GM12878 (cell line): ENCODE measurements at regions not wholly inside any gene's neighbourhood (a gene's known extent, or its start where the extent isn't known, plus 50 kb on each side); places are given as distances from the start of the nearest gene placed in this dataset.

Experiments
- ATAC-seq: fragments of 200-7000 bp; cut with Tn5 transposase; 3 replicates; pipeline ENCODE4 v1.9.1; 2020; ENCODE audit warnings: mild to moderate bottlenecking, moderate library complexity
- BruUV-seq: library from RNA; stranded (reverse); fragments of 400-500 nt; replicated peaks from 2 replicates; lab custom pipeline; 2021; lab: Mats Ljungman, UMichigan
- CTCF ChIA-PET: fragments of 300-600 bp; sonication (Branson Sonifier 250); formaldehyde crosslinking; extraction: SDS; loops from one replicate; lab custom pipeline; 2021; ENCODE audit warnings: inconsistent platforms; lab: Yijun Ruan, JAX
- POLR2A ChIA-PET: fragments of 350-600 bp; formaldehyde crosslinking; extraction: SDS; loops from one replicate; lab custom pipeline; 2021; ENCODE audit warnings: inconsistent platforms; lab: Charles Lee
- RAD21 ChIA-PET: fragments of 300-600 bp; sonication (Branson Sonifier 250); formaldehyde crosslinking; loops from one replicate; lab custom pipeline; 2023; ENCODE audit warnings: antibody characterized with exemption; ENCODE audit not compliant: unreplicated experiment; lab: Charles Lee
- SMC1A ChIA-PET: fragments of 300-600 bp; sonication (Branson Sonifier 250); formaldehyde crosslinking; loops from one replicate; lab custom pipeline; 2023; ENCODE audit not compliant: unreplicated experiment, uncharacterized antibody; lab: Charles Lee
- DNase-seq: peaks from one replicate; pipeline ENCODE4 v3.0.0-alpha.2; 2011; ENCODE audit warnings: low read depth, low spot score
- FAIRE-seq: peaks from 3 replicates; lab custom pipeline; 2011; peaks lifted over from hg19 to GRCh38; lab: Jason Lieb, UNC
- H2AFZ ChIP-seq: 2 replicates; pipeline ENCODE4 v1.6.0; 2011; ENCODE audit warnings: low read depth, low read length, control low read depth; ENCODE audit not compliant: control insufficient read depth
- H3K27ac ChIP-seq: 2 replicates; pipeline ENCODE4 v1.5.1; 2011; ENCODE audit warnings: control low read depth; ENCODE audit not compliant: control insufficient read depth, insufficient read depth
- H3K27me3 ChIP-seq, 2 experiments: replicated peaks in 1 of 2; 2 replicates each; pipeline versions ENCODE4 v1.6.0 to v1.6.1; 2011; ENCODE audit warnings: low read length in 1 of 2; ENCODE audit not compliant: control insufficient read depth in 2 of 2, insufficient read depth in 2 of 2
- H3K36me3 ChIP-seq, 2 experiments: 2 replicates each; pipeline ENCODE4 v1.5.1; 2011; ENCODE audit warnings: low read length in 1 of 2; ENCODE audit not compliant: control insufficient read depth in 2 of 2, insufficient read depth in 2 of 2
- H3K4me1 ChIP-seq: 2 replicates; pipeline ENCODE4 v1.6.1; 2011; ENCODE audit warnings: mild to moderate bottlenecking, low read length, moderate library complexity, mixed read lengths; ENCODE audit not compliant: control insufficient read depth, insufficient read depth
- H3K4me2 ChIP-seq: 2 replicates; pipeline ENCODE4 v1.6.0; 2011; ENCODE audit warnings: control low read depth; ENCODE audit not compliant: control insufficient read depth, insufficient read depth
- H3K4me3 ChIP-seq: fragments of 200-600 bp; sonication (generic); 2 replicates; pipeline ENCODE4 v1.5.1; 2016
- H3K79me2 ChIP-seq: 2 replicates; pipeline ENCODE4 v1.6.0; 2011; ENCODE audit warnings: low read length; ENCODE audit not compliant: control insufficient read depth, insufficient read depth
- H3K9ac ChIP-seq: 2 replicates; pipeline ENCODE4 v1.8.0; 2011; ENCODE audit warnings: low read length, control low read depth, mixed read lengths; ENCODE audit not compliant: control insufficient read depth, insufficient read depth
- H3K9me3 ChIP-seq: replicated peaks from 3 replicates; pipeline ENCODE4 v1.5.1; 2011; ENCODE audit warnings: mild to moderate bottlenecking, low read length; ENCODE audit not compliant: control insufficient read depth, insufficient read depth
- H4K20me1 ChIP-seq: 2 replicates; pipeline ENCODE4 v1.6.0; 2011; ENCODE audit not compliant: control insufficient read depth, insufficient read depth
- E4F1 ChIP-seq: fragments of 450-650 bp; IDR thresholded peaks from 2 replicates; pipeline ENCODE4 v1.6.1; 2018; ENCODE audit warnings: borderline replicate concordance, mild to moderate bottlenecking; ENCODE audit not compliant: partially characterized antibody
- EGR1 ChIP-seq, 2 experiments: IDR thresholded peaks; 1 replicate in 1 of 2; 2 replicates in 1 of 2; pipeline ENCODE4 v1.6.1; 2011 to 2012; ENCODE audit warnings: low read depth in 2 of 2, low read length in 2 of 2, borderline replicate concordance in 1 of 2, mild to moderate bottlenecking in 1 of 2, moderate library complexity in 1 of 2
- NBN ChIP-seq: fragments of 450-650 bp; IDR thresholded peaks from 2 replicates; pipeline ENCODE4 v1.6.1; 2016
- PKNOX1 ChIP-seq: fragments of 450-650 bp; IDR thresholded peaks from 2 replicates; pipeline ENCODE4 v1.6.1; 2016; ENCODE audit warnings: mild to moderate bottlenecking
- POU2F2 ChIP-seq: IDR thresholded peaks from 3 replicates; pipeline ENCODE4 v1.6.1; 2011; ENCODE audit warnings: low read depth, mild to moderate bottlenecking, low read length, borderline replicate concordance
- SIX5 ChIP-seq: IDR thresholded peaks from 2 replicates; pipeline ENCODE4 v1.6.1; 2011; ENCODE audit warnings: mild to moderate bottlenecking, low read depth, low read length, moderate library complexity; ENCODE audit not compliant: severe bottlenecking
- SUZ12 ChIP-seq: fragments of 200-600 bp; sonication (generic); IDR thresholded peaks from one replicate; pipeline ENCODE4 v1.6.1; 2018; ENCODE audit warnings: antibody characterized with exemption, mild to moderate bottlenecking; ENCODE audit not compliant: unreplicated experiment
- YBX1 ChIP-seq: fragments of 450-650 bp; IDR thresholded peaks from 2 replicates; pipeline ENCODE4 v1.6.1; 2016; ENCODE audit warnings: antibody characterized with exemption
- WGBS: methylation state at CpG from one replicate; pipeline ENCODE4 v1.1.6; 2016; ENCODE audit warnings: low lambda C conversion rate; ENCODE audit not compliant: insufficient replicate concordance, insufficient coverage; ENCODE audit errors: missing lambda C conversion rate; 5-methylcytosine and 5-hydroxymethylcytosine counted together
- in situ Hi-C: fragments of 300-500 bp; cut with MboI; formaldehyde crosslinking; loops from 9 replicates; pipeline ENCODE4 v1.14.3; 2018; ENCODE audit warnings: mixed read lengths
- intact Hi-C: fragments of 100-400 bp; cut with micrococcal nuclease; formaldehyde crosslinking; loops from one replicate; pipeline ENCODE4 v1.14.2; 2022; ENCODE audit not compliant: unreplicated experiment
- TF ChIP-seq, protein P1 (sequence below): fragments of 450-650 bp; IDR thresholded peaks from 2 replicates; pipeline ENCODE4 v1.6.1; 2014; ENCODE audit warnings: mild to moderate bottlenecking

- RAD21 ChIA-PET = no interaction called here
- WGBS = 2% methylated on average over 4 of the region's 4 CpGs
- no peak for TF ChIP-seq EGR1 (IDR thresholded peaks at IDR 0.05; ENCODE audit: borderline replicate concordance in 1 of 2, low read depth in 2 of 2, low read length in 2 of 2)
- no peak for TF ChIP-seq SUZ12
- TF ChIP-seq E4F1 = no peak
- no peak for TF ChIP-seq NBN
- TF ChIP-seq, protein P1, sequence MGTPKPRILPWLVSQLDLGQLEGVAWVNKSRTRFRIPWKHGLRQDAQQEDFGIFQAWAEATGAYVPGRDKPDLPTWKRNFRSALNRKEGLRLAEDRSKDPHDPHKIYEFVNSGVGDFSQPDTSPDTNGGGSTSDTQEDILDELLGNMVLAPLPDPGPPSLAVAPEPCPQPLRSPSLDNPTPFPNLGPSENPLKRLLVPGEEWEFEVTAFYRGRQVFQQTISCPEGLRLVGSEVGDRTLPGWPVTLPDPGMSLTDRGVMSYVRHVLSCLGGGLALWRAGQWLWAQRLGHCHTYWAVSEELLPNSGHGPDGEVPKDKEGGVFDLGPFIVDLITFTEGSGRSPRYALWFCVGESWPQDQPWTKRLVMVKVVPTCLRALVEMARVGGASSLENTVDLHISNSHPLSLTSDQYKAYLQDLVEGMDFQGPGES = no peak
- TF ChIP-seq POU2F2 = no peak
- TF ChIP-seq PKNOX1 = no peak
- TF ChIP-seq SIX5 = no peak
- TF ChIP-seq YBX1 = no peak
- DNase-seq = no peak
- Histone ChIP-seq H3K36me3 (no peaks in the 10 kb centered on the region), H3K4me3 (no peak overlapping the region), H3K27me3 (no peaks in the 10 kb centered on the region), H3K79me2 (no peaks in the 10 kb centered on the region), H3K4me1 (no peaks in the 10 kb centered on the region), H2AFZ (peak overlapping the region; percentile 48), H4K20me1 (no peaks in the 10 kb centered on the region), H3K27ac (no peak overlapping the region), H3K4me2 (no peak overlapping the region), H3K9me3 (no peaks in the 10 kb centered on the region; the same call in 2 of the 3 replicates), H3K9ac (no peak overlapping the region)
- in situ Hi-C loops = loop anchor here (25.0 kb wide), 1 partner anchor 1389 kb away; the partner anchor contains the start of gene PPA2
- POLR2A ChIA-PET = no interaction called here
- SMC1A ChIA-PET = interaction anchor here (1.3 kb wide), 1 partner anchor 10 kb away, joined by 3 read pairs; no protein-coding TSS in a partner anchor
- ATAC-seq = no peak
- BruUV-seq = no TSS peak
- CTCF ChIA-PET = interaction anchor here (0.6 kb wide), 1 partner anchor 19 kb away, joined by 3 read pairs; no protein-coding TSS in a partner anchor
- intact Hi-C loops = no loop called here
- peak; percentile 23 for FAIRE-seq
Observed at GRCh38 chr4:104073229-104073628, 353.4 kb upstream of the TACR3 start.
